K562 (cell line): ENCODE measurements at regions not wholly inside any gene's neighbourhood (a gene's known extent, or its start where the extent isn't known, plus 50 kb on each side); places are given as distances from the start of the nearest gene placed in this dataset.

Source experiments
- DDX20 ChIP-seq: fragments of 450-650 bp; IDR thresholded peaks from 2 replicates; pipeline ENCODE4 v1.6.1; 2016; ENCODE audit warnings: missing genetic modification characterization, low read depth, mild to moderate bottlenecking, missing compliant biosample characterization, moderate library complexity
- EZH2 ChIP-seq: IDR thresholded peaks from 2 replicates; pipeline ENCODE4 v1.6.1; 2012; ENCODE audit warnings: low read depth, mild to moderate bottlenecking, inconsistent platforms, low read length, borderline replicate concordance
- FOXA1 ChIP-seq: fragments of 450-650 bp; IDR thresholded peaks from 2 replicates; pipeline ENCODE4 v1.6.1; 2016; ENCODE audit warnings: mild to moderate bottlenecking, borderline replicate concordance
- FOXJ3 ChIP-seq: sonication (generic); formaldehyde crosslinking; IDR thresholded peaks from 2 replicates; pipeline ENCODE4 v1.4.0; 2020; ENCODE audit warnings: mild to moderate bottlenecking, missing genetic modification reagents
- FOXP1 ChIP-seq: sonication (generic); formaldehyde crosslinking; IDR thresholded peaks from 2 replicates; pipeline ENCODE4 v1.8.0; 2022; ENCODE audit warnings: mild to moderate bottlenecking, missing genetic modification reagents
- HMGN3 ChIP-seq: IDR thresholded peaks from 2 replicates; pipeline ENCODE4 v1.6.1; 2011; ENCODE audit warnings: borderline replicate concordance, low read depth, mild to moderate bottlenecking, mixed read lengths, low read length; ENCODE audit not compliant: insufficient read length; ENCODE audit errors: extremely low read depth
- JUNB ChIP-seq: fragments of 450-650 bp; formaldehyde crosslinking; conservative IDR thresholded peaks from 2 replicates; pipeline ENCODE4 v1.4.0; 2020; ENCODE audit warnings: mild to moderate bottlenecking
- KLF10 ChIP-seq: fragments of 250-450 bp; sonication (Bioruptor Pico); IDR thresholded peaks from 2 replicates; pipeline ENCODE4 v1.6.1; 2021; ENCODE audit warnings: matching md5 sums
- MCM5 ChIP-seq: fragments of 450-650 bp; IDR thresholded peaks from 2 replicates; pipeline ENCODE4 v1.6.1; 2016; ENCODE audit warnings: low read depth
- NUFIP1 ChIP-seq: fragments of 450-650 bp; IDR thresholded peaks from 2 replicates; pipeline ENCODE4 v1.6.1; 2018; ENCODE audit not compliant: partially characterized antibody
- PRDM10 ChIP-seq: fragments of 450-650 bp; IDR thresholded peaks from 2 replicates; pipeline ENCODE4 v1.6.1; 2018; ENCODE audit not compliant: partially characterized antibody
- PRMT5 ChIP-seq: sonication (generic); formaldehyde crosslinking; IDR thresholded peaks from 2 replicates; pipeline ENCODE4 v1.5.0; 2020; ENCODE audit warnings: missing genetic modification reagents
- RBM39 ChIP-seq: fragments of 200-400 bp; formaldehyde crosslinking; optimal IDR thresholded peaks from 2 replicates; pipeline ENCODE3; 2018; ENCODE audit warnings: low read depth, low read length
- SMAD1 ChIP-seq: fragments of 150-350 bp; IDR thresholded peaks from 2 replicates; pipeline ENCODE4 v1.6.1; 2014; ENCODE audit warnings: low read length, low read depth; ENCODE audit not compliant: partially characterized antibody
- SNRNP70 ChIP-seq: fragments of 200-400 bp; formaldehyde crosslinking; optimal IDR thresholded peaks from 2 replicates; pipeline ENCODE3; 2017; ENCODE audit warnings: low read depth, low read length
- STAG1 ChIP-seq: sonication (generic); formaldehyde crosslinking; IDR thresholded peaks from 2 replicates; pipeline ENCODE4 v1.5.0; 2020; ENCODE audit warnings: missing genetic modification reagents, borderline replicate concordance
- TFAM ChIP-seq: fragments of 250-450 bp; sonication (Bioruptor Pico); conservative IDR thresholded peaks from 2 replicates; pipeline ENCODE4 v1.5.0; 2021; ENCODE audit warnings: mild to moderate bottlenecking, moderate library complexity
- USF2 ChIP-seq: sonication (generic); formaldehyde crosslinking; IDR thresholded peaks from 2 replicates; pipeline ENCODE4 v1.5.0; 2020; ENCODE audit warnings: missing genetic modification reagents
- ZBTB12 ChIP-seq: fragments of 250-450 bp; sonication (Bioruptor Pico); IDR thresholded peaks from 2 replicates; pipeline ENCODE4 v1.4.0; 2020
- ZNF311 ChIP-seq: fragments of 250-450 bp; sonication (Bioruptor Pico); IDR thresholded peaks from 2 replicates; pipeline ENCODE4 v1.4.0; 2020; ENCODE audit warnings: mild to moderate bottlenecking, moderate library complexity
- ZNF436 ChIP-seq: fragments of 250-450, 450-650 bp; sonication (Bioruptor Pico); formaldehyde crosslinking; IDR thresholded peaks from 2 replicates; pipeline ENCODE4 v1.7.0; 2020; ENCODE audit warnings: mild to moderate bottlenecking
- ZNF507 ChIP-seq: conservative IDR thresholded peaks from 2 replicates; pipeline ENCODE4 v1.6.1; 2017; ENCODE audit warnings: missing genetic modification characterization, missing compliant biosample characterization
- ZNF57 ChIP-seq: fragments of 450-650 bp; formaldehyde crosslinking; IDR thresholded peaks from 2 replicates; pipeline ENCODE4 v1.4.0; 2020; ENCODE audit warnings: mild to moderate bottlenecking, moderate library complexity
- ZNF717 ChIP-seq: fragments of 250-450 bp; sonication (Bioruptor Pico); IDR thresholded peaks from 2 replicates; pipeline ENCODE4 v1.5.0; 2021

- TF ChIP-seq PRDM10, result peak; percentile 44
- no peak for TF ChIP-seq USF2 (CRISPR knock-in tag)
- no peak for TF ChIP-seq JUNB (CRISPR knock-in tag)
- no peak for TF ChIP-seq ZNF436 (CRISPR knock-in tag)
- TF ChIP-seq HMGN3, result no peak
- no peak for TF ChIP-seq ZNF57 (CRISPR knock-in tag)
- no peak for TF ChIP-seq ZBTB12 (CRISPR knock-in tag)
- no peak for TF ChIP-seq MCM5
- TF ChIP-seq FOXP1 (CRISPR knock-in tag), result no peak
- TF ChIP-seq KLF10 (CRISPR knock-in tag), result no peak
- no peak for TF ChIP-seq SNRNP70
- no peak for TF ChIP-seq RBM39
- TF ChIP-seq FOXA1, result no peak
- no peak for TF ChIP-seq PRMT5
- TF ChIP-seq DDX20 (tag), result no peak
- TF ChIP-seq ZNF311 (CRISPR knock-in tag), result no peak
- TF ChIP-seq STAG1 (CRISPR knock-in tag), result no peak
- TF ChIP-seq TFAM, result no peak
- TF ChIP-seq FOXJ3 (CRISPR knock-in tag), result no peak
- TF ChIP-seq ZNF717, result no peak
- no peak for TF ChIP-seq SMAD1
- TF ChIP-seq EZH2, result no peak
- TF ChIP-seq NUFIP1, result no peak
- no peak for TF ChIP-seq ZNF507 (tag)
Observed at GRCh38 chr10:91103384-91104192, 116.9 kb upstream of the PCGF5 start (continued).
